HCT116 (cell line): ENCODE measurements at regions not wholly inside any gene's neighbourhood (a gene's known extent, or its start where the extent isn't known, plus 50 kb on each side); places are given as distances from the start of the nearest gene placed in this dataset.

ENCODE experiments used
- ATAC-seq: fragments of 200-7000 bp; cut with Tn5 transposase; 2 replicates; pipeline ENCODE4 v1.9.1; 2020; ENCODE audit warnings: mild to moderate bottlenecking, moderate library complexity
- BruUV-seq: library from RNA; stranded (reverse); fragments of 400-500 nt; replicated peaks from 2 replicates; lab custom pipeline; 2021; lab: Mats Ljungman, UMichigan
- CTCF ChIA-PET: fragments of 300-600 bp; sonication (Branson Sonifier 250); formaldehyde crosslinking; loops from one replicate; lab custom pipeline; 2021; ENCODE audit warnings: antibody characterized with exemption; lab: Charles Lee
- POLR2A ChIA-PET: fragments of 300-600, 350-600 bp; sonication (Branson Sonifier 250); formaldehyde crosslinking; loops from one replicate; lab custom pipeline; 2021; ENCODE audit warnings: antibody characterized with exemption; lab: Charles Lee
- RAD21 ChIA-PET, 2 experiments: fragments of 300-600 bp; sonication (Branson Sonifier 250); formaldehyde crosslinking; loops; one replicate each; lab custom pipeline; 2023; ENCODE audit warnings: low total read pairs in 2 of 2; ENCODE audit not compliant: uncharacterized antibody in 2 of 2, unreplicated experiment in 2 of 2, low non-redundant PET in 1 of 2; lab: Charles Lee
- DNase-seq: peaks from one replicate; pipeline ENCODE4 v3.0.0-alpha.2; 2010; ENCODE audit warnings: low read depth, low spot score
- H2AFZ ChIP-seq: fragments of 200-600 bp; shearing (Covaris generic), sonication (generic); 2 replicates; pipeline ENCODE4 v1.6.1; 2017; ENCODE audit warnings: low read depth, mixed run types, mixed read lengths, antibody characterized with exemption, low read length; ENCODE audit not compliant: poor library complexity, severe bottlenecking
- H3K27ac ChIP-seq: 2 replicates; pipeline ENCODE4 v1.5.1; 2012; ENCODE audit warnings: low read depth, low read length
- H3K27me3 ChIP-seq: fragments of 200-600 bp; sonication (generic); 2 replicates; pipeline ENCODE4 v1.6.1; 2016; ENCODE audit warnings: mixed run types, low read length, mixed read lengths; ENCODE audit not compliant: insufficient read depth
- H3K36me3 ChIP-seq, 2 experiments: fragments of 200-500 bp in 1 of 2; fragments of 200-600 bp in 1 of 2; sonication (Bioruptor generic) in 1 of 2; sonication (generic) in 1 of 2; 2 replicates each; pipeline versions ENCODE4 v1.5.1 to v1.6.1; 2014 to 2016; ENCODE audit warnings: low read length in 2 of 2, inconsistent platforms in 1 of 2, mixed read lengths in 1 of 2, mixed run types in 1 of 2; ENCODE audit not compliant: insufficient read depth in 2 of 2, control insufficient read depth in 1 of 2
- H3K4me1 ChIP-seq, 2 experiments: fragments of 200-600 bp in 1 of 2; sonication (generic) in 1 of 2; 2 replicates each; pipeline versions ENCODE4 v1.5.1 to v1.6.1; 2012 to 2017; ENCODE audit warnings: low read length in 2 of 2, inconsistent platforms in 1 of 2, mild to moderate bottlenecking in 1 of 2, mixed read lengths in 1 of 2, mixed run types in 1 of 2, moderate library complexity in 1 of 2; ENCODE audit not compliant: insufficient read depth in 2 of 2, control insufficient read depth in 1 of 2
- H3K4me2 ChIP-seq: fragments of 200-600 bp; sonication (generic); 2 replicates; pipeline ENCODE4 v1.6.1; 2017; ENCODE audit warnings: mixed run types, low read length, mixed read lengths
- H3K4me3 ChIP-seq, 2 experiments: fragments of 200-600 bp in 1 of 2; sonication (generic) in 1 of 2; replicated peaks in 1 of 2; 2 replicates each; pipeline ENCODE4 v1.5.1; 2011 to 2016; ENCODE audit warnings: low read length in 2 of 2, control low read depth in 1 of 2, low read depth in 1 of 2, mild to moderate bottlenecking in 1 of 2, mixed read lengths in 1 of 2, mixed run types in 1 of 2
- H3K79me2 ChIP-seq: fragments of 200-600 bp; sonication (generic); 2 replicates; pipeline ENCODE4 v1.6.1; 2017; ENCODE audit warnings: mild to moderate bottlenecking, mixed run types, low read length, moderate library complexity, mixed read lengths; ENCODE audit not compliant: insufficient read depth
- H3K9ac ChIP-seq: fragments of 200-600 bp; sonication (generic); 2 replicates; pipeline ENCODE4 v1.6.1; 2016; ENCODE audit warnings: low read length, mixed read lengths
- H3K9me2 ChIP-seq: fragments of 200-600 bp; sonication (generic), shearing (Covaris generic); 2 replicates; pipeline ENCODE4 v1.6.1; 2017; ENCODE audit warnings: mixed run types, mild to moderate bottlenecking, moderate library complexity; ENCODE audit not compliant: insufficient read depth
- H3K9me3 ChIP-seq, 2 experiments: fragments of 200-500 bp in 1 of 2; fragments of 200-600 bp in 1 of 2; sonication (Bioruptor generic) in 1 of 2; sonication (generic) in 1 of 2; 2 replicates each; pipeline ENCODE4 v1.6.1; 2014 to 2017; ENCODE audit warnings: low read length in 2 of 2, mixed read lengths in 2 of 2, inconsistent platforms in 1 of 2, low read depth in 1 of 2, mild to moderate bottlenecking in 1 of 2, mixed run types in 1 of 2, moderate library complexity in 1 of 2; ENCODE audit not compliant: control insufficient read depth in 1 of 2, insufficient read depth in 1 of 2
- H4K20me1 ChIP-seq: fragments of 200-600 bp; sonication (generic), shearing (Covaris generic); 2 replicates; pipeline ENCODE4 v1.6.1; 2017; ENCODE audit warnings: mixed run types, mild to moderate bottlenecking, moderate library complexity; ENCODE audit not compliant: insufficient read depth
- ATF3 ChIP-seq: IDR thresholded peaks from 2 replicates; pipeline ENCODE4 v1.6.1; 2012
- CBX3 ChIP-seq: IDR thresholded peaks from 2 replicates; pipeline ENCODE4 v1.6.1; 2012; ENCODE audit warnings: low read depth
- ELF1 ChIP-seq: IDR thresholded peaks from 2 replicates; pipeline ENCODE4 v1.6.1; 2012; ENCODE audit warnings: low read depth, borderline replicate concordance
- EZH2phosphoT487 ChIP-seq: fragments of 200-600 bp; IDR thresholded peaks from 2 replicates; pipeline ENCODE4 v1.6.1; 2018; ENCODE audit warnings: antibody characterized with exemption, borderline replicate concordance
- JUND ChIP-seq: IDR thresholded peaks from 2 replicates; pipeline ENCODE4 v1.6.1; 2012
- POLR2A ChIP-seq: IDR thresholded peaks from 2 replicates; pipeline ENCODE4 v1.7.0; 2011; ENCODE audit warnings: borderline replicate concordance; ENCODE audit not compliant: insufficient read depth, insufficient read length; ENCODE audit errors: extremely low read depth
- POLR2AphosphoS5 ChIP-seq: IDR thresholded peaks from 2 replicates; pipeline ENCODE4 v1.6.1; 2011; ENCODE audit warnings: mild to moderate bottlenecking, low read depth, low read length, moderate library complexity
- RAD21 ChIP-seq: IDR thresholded peaks from 2 replicates; pipeline ENCODE4 v1.6.1; 2012; ENCODE audit warnings: low read depth, mild to moderate bottlenecking
- SRF ChIP-seq: IDR thresholded peaks from 2 replicates; pipeline ENCODE4 v1.6.1; 2012; ENCODE audit warnings: low read depth
- YY1 ChIP-seq: IDR thresholded peaks from 2 replicates; pipeline ENCODE4 v1.6.1; 2011; ENCODE audit warnings: low read length, low read depth, moderate library complexity, mild to moderate bottlenecking; ENCODE audit not compliant: insufficient replicate concordance; ENCODE audit errors: extremely low read depth
- ZFX ChIP-seq: fragments of 450-650 bp; IDR thresholded peaks from 2 replicates; pipeline ENCODE4 v1.6.1; 2017
- intact Hi-C: fragments of 100-400 bp; cut with micrococcal nuclease; formaldehyde crosslinking; loops from 2 replicates; pipeline ENCODE4 v1.10.0; 2022

DNA sequence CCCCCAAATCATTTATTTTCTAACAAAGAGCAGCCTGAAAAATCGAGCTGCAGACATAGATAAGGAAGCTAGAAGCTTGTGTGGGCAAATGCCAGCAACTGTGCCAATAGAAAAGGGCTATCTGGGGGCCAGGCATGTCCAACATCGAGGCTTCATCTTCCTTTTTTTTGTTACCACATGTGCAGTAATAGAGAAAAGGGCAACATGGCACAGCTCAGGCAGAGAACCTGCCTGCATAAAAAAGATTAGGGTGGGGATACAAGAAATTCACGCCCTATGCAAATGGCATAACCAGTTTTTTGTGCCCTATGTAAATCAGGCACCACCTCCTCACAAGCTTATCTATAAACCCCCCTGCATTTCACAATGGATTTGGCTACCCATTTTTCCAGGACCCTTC is 60.4 kb upstream of the ABCC4 start:
- Histone ChIP-seq H3K36me3 (no peaks in the 10 kb centered on the region), H4K20me1 (no peaks in the 10 kb centered on the region), H3K4me3 (no peak overlapping the region), H3K9ac (no peak overlapping the region), H2AFZ (no peak overlapping the region), H3K79me2 (no peaks in the 10 kb centered on the region), H3K4me1 (no peaks in the 10 kb centered on the region), H3K9me3 (no peaks in the 10 kb centered on the region), H3K4me2 (no peak overlapping the region), H3K27ac (no peak overlapping the region), H3K9me2 (no peaks in the 10 kb centered on the region), H3K27me3 (no peaks in the 10 kb centered on the region)
- ChIA-PET POLR2A (no interaction called here), RAD21 (no interaction called here), CTCF (no interaction called here)
- DNase-seq (no peak), ATAC-seq (no peak)
- intact Hi-C loops = no loop called here
- BruUV-seq = no TSS peak
- TF ChIP-seq JUND = no peak
- no peak for TF ChIP-seq ATF3
- no peak for TF ChIP-seq CBX3
- TF ChIP-seq SRF = no peak

DNA sequence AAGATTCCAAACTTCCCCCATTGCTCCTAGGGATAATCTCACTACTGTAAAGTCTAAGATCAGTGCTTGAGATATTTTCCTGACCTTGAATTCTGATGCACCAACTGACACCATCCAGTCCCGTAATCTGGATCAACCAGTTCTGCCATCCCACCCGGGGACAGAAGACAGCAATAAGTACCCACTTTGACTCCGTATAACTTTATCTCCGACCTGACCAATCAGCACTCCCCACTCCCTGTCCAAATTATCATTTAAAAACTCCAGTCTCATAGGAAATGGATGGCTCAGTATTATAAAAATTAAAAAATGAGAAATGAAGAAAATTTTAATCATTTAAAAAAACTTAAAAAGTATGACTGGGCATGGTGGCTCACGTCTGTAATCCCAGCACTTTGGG is 61.4 kb upstream of the ABCC4 start:
- BruUV-seq = no TSS peak
- Histone ChIP-seq H3K27me3 (no peaks in the 10 kb centered on the region), H3K4me1 (peaks cover 0 to 3% of the 10 kb centered on the region in 2 experiments; a peak in 2 of 4 replicates), H3K4me2 (no peak overlapping the region), H3K27ac (no peak overlapping the region), H3K9me2 (no peaks in the 10 kb centered on the region), H3K36me3 (no peaks in the 10 kb centered on the region), H2AFZ (no peak overlapping the region), H3K79me2 (no peaks in the 10 kb centered on the region), H4K20me1 (no peaks in the 10 kb centered on the region), H3K9me3 (no peaks in the 10 kb centered on the region), H3K4me3 (no peak overlapping the region), H3K9ac (no peak overlapping the region)
- TF ChIP-seq POLR2A = no peak
- TF ChIP-seq YY1 = no peak
- no peak for TF ChIP-seq SRF
- TF ChIP-seq CBX3 = no peak
- TF ChIP-seq ZFX = no peak
- no peak for TF ChIP-seq RAD21
- no peak for TF ChIP-seq ATF3
- TF ChIP-seq ELF1 = no peak
- no peak for TF ChIP-seq POLR2AphosphoS5
- TF ChIP-seq EZH2phosphoT487 = no peak
- ChIA-PET CTCF (no interaction called here), POLR2A (no interaction called here), RAD21 (no interaction called here)
- DNase-seq (no peak), ATAC-seq (no peak)
- intact Hi-C loops = no loop called here
